OCI-M2 (cell line): ENCODE measurements at regions not wholly inside any gene's neighbourhood (a gene's known extent, or its start where the extent isn't known, plus 50 kb on each side); places are given as distances from the start of the nearest gene placed in this dataset.
"Not testable (repeated sequence)": the region's sequence is repeated elsewhere in the genome, so short reads cannot be mapped to it uniquely, and the experiment has no call there.

ENCODE experiments used
- DNase-seq: peaks from one replicate; lab custom pipeline; 2025; ENCODE audit not compliant: unreplicated experiment; lab: John Stamatoyannopoulos, UW

DNA sequence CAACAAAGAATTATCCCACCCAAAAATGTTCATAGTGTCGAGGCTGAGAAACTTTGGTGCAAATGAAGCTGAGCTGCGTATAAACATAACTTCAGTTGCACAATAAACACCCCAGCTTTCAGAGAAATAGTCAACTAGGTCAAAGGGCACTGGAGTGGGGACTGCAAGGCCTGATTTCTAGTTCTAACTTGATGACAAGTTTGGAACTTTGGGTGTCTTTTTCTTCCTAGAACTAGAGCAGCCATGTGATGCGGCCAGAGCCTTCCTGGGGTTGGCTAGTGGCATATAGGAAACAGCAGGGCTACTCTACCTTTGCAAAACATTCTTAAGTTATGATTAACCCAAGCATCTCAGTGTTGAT, 298.4 kb upstream of the AMIGO2 start:
- DNase-seq: no peak

DNA sequence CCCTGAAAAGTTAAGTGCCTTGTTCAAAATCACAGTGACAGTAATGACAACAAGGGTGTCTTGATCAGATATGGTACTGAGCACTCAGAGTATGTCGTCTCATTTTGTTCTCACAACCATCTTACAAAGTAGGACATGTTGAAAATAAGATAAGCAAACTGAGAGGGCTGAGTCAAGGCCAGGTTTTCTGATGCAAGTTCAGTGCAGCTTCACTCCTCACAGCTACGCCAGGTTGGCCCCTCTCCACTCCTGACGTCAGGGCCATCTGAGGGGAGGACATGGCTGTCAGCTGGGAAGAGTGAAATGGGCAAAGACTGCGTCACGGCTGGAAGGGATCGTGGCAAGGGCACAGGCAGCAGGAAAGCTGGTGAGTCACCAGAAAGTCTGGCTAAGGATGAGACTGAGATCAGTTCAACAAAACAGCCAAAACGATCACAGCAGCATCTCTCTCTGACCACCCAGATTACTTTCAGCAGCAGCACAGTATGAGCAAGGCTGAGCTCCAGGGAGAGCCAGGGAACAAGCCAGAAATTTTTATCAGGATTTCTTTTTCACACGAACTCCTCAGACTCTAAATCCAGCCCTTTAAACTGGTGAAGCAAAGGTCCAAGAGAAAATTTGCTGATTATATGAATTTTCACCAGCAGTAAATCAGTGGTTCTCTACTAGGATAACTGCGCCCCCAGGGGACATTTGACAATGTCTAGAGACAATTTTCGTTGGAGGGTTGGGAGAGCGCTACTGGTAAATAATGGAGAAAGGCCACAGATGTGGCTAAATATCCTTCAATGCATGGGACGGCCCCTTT, 297.9 kb upstream of the AMIGO2 start:
- no peak for DNase-seq

DNA sequence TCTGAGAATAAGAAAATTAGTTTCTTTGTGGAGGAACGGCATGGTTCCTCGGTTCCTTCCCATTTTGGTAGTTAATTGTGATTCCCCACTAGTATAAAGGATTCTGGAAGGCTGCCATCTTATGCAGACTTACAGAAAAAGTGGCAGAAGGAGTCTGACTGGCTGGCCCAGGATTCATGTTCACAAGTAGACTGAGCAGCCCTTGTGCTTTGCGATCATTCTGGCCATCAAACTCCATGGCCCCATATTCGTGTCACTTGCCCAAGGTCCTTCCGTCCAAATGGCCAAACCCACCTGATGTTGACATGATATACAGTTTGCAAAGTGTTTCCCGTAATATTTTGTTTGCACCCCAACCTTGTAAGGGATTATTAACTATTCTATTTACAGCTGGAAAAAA, 297.2 kb upstream of the AMIGO2 start:
- DNase-seq: no peak

GRCh38 chr12:47373554-47374150, 293.9 kb upstream of the AMIGO2 start:
- DNase-seq: no peak

- DNase-seq: no peak
These were observed 290.7 kb upstream of the AMIGO2 start for GRCh38 chr12:47370421-47370820.

- DNase-seq: no peak
These were observed 289.3 kb upstream of the AMIGO2 start for GRCh38 chr12:47369085-47369484.

DNA sequence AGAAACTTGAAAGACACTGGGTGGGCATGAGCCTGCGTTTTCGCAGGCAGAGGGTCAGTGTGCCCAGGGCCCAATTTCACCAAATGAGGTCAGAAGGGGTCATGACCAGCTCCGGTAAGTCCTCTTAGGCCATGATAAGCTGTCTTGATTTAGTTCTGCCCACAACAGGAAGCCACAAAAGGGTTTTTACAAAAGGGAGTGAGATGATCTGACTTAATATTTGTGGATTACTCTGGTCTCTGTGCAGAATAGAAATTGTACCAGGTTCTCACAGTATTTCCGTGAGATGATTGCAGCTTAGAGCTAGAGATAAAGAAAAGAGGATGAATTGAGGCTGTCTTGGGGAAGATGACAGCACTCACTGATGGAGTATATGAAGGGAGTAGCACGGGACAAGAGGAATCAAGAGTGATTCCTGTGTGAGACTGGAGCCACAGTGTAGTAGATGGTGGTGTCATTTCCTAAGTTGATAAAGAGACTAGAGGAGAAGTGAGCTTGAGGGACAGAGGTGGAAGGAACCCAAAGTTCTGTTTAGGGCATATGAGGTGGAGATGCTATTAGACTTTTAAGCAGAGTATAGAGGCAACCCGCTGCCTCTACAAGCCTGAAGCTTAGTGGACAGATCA, 288.3 kb upstream of the AMIGO2 start:
- no peak for DNase-seq

DNA sequence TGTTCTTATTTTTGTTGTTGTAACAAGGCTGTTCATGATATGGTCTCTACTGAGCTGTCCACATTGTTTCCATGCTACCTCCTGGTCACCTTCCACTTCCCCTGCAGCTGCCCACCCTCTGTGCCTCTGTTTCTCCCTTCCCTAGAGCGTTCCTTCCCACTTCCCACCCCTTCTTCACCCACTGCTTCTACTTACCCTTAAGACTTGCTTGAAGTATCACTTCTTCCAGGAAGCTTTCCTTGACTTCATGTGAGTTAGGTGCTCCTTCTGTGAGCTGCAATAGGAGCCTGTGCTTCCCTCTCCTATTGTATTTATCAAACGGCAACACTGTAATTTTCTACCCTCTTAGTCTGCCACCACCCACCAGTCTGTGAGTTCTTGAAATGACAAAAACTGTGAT, 286.8 kb upstream of the AMIGO2 start:
- DNase-seq: no peak

DNA sequence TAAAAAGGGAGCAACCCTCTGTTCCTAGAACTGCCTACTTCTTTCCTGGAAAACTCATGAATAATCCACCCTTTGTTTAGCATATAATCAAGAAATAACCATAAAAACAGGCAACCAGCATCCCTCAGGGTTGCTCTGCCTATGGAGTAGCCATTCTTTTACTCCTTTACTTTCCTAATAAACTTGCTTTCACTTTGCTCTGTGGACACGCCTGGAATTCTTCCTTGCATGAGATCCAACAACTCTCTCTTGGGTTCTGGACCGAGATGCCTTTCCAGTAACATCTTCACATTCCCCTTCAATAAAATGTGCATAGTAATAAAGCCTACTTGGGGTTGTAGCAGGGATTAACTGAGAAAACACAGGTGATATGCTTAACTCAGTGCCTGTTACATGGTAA, 286.4 kb upstream of the AMIGO2 start:
- DNase-seq: no peak

- DNase-seq: not testable (repeated sequence)
These were observed 285.8 kb upstream of the AMIGO2 start for GRCh38 chr12:47365443-47366076.

DNA sequence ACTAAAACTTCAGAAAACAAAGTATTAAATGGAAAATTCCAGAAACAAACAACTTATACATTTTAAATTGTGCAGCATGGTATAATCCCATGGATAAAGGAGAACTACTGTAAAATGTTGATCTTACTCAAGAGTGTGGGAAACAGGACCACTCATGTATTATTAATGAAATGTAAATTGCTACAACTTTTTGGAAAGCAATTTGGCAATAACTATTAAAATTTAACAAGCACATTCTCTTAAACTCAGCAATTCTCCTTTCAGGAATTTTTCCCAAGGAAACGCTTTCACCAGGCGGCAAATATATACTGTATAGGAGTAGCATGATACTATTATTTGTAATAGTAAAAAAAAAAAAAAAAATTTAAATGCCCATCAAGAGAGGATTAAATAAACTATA, 284.5 kb upstream of the AMIGO2 start:
- no peak for DNase-seq

DNA sequence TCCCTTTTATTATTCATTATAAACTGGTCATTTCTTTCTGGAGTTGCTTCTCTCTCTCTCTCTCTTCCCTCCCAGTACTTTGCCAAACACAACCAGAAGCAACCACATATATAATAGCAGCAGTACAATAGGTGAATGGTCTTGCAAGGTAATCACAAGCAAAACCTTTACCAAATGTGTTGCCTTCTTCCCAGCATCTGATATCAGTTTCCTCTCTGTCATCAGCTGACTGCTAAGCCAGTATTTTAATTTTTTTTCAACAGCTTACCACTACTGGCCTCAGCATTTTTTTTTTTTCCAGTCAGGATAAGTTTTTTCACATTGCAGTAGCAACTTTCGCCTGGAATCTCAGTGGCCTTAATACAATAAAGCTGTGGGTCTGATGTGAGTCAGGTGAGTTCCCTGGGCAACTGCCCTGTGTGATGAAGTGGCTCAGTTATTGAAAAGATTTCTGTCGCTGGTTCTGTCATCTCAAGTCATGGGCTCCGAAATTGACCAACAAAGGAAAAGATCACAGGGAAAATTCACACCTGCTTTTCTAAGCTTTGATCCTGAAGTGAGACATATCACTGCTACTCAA, 282.5 kb upstream of the AMIGO2 start:
- no peak for DNase-seq

DNA sequence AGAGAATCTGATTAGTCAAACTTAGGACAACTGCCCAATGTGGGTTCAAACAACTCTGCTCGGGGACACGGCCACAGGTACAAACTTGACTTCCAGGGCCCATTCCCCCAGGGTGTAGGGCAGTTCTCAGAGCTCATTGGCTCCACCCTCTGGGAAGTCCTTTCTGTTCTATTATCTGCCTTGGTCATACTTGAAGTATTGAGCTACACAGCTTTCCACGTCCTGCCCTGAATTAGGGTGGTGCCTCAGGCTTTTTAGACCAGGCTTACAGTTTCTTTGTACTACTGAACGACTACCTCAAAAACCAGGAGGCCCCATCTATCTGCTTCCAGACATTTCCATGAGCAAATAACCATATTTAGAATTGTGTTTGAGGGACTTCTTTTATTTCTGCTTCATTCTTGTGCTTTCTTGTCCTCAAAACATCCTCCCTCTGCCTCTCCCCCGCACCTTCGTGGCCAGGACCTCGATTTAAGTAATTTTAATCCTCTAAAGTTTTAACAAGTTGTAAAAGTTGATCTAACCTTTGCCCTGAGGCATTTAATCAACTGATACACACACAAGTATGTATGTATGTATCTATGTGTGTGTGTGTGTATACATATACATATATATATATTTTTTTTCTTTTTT, 281.7 kb upstream of the AMIGO2 start:
- peak; percentile 11 for DNase-seq

- DNase-seq: no peak
These were observed 281.1 kb upstream of the AMIGO2 start for GRCh38 chr12:47360771-47361388.

GRCh38 chr12:47360093-47360480, 280.3 kb upstream of the AMIGO2 start:
- DNase-seq: no peak

DNA sequence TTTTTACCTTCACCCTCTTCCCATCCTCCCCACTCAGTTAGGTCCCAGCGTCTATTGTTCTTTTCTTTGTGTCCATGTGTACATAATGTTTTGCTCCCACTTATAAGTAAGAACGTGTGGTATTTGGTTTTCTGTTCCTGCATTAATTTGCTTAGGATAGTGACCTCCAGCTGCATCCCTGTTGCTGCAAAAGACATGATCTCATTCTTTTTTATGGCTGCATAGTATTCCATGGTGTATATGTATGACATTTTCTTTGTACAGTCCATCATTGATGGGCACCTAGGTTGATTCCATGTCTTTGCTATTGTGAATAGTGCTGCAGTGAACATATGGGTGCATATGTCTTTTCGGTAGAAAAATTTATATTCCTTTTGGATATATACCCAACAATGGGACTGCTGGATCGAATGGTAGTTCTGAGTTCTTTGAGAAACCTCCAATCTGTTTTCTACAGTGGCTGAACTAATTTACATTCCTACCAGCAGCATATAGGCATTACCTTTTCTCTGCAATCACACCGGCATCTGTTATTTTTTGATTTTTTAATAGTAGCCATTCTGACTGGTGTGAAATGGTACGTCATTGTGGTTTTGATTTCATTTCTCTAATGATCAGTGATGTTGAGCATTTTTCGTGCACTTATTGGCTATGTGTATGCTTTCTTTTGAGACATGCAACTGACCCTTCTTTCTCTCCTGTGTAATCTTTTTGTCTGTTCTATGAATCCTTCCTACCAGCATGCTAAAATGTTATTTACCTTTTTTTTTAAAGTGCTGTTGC, 279.7 kb upstream of the AMIGO2 start:
- no peak for DNase-seq

GRCh38 chr12:47357006-47357405, 277.2 kb upstream of the AMIGO2 start:
- not testable (repeated sequence) for DNase-seq

- DNase-seq: peak; percentile 35
These were observed 276.5 kb upstream of the AMIGO2 start for GRCh38 chr12:47356129-47356700.

DNA sequence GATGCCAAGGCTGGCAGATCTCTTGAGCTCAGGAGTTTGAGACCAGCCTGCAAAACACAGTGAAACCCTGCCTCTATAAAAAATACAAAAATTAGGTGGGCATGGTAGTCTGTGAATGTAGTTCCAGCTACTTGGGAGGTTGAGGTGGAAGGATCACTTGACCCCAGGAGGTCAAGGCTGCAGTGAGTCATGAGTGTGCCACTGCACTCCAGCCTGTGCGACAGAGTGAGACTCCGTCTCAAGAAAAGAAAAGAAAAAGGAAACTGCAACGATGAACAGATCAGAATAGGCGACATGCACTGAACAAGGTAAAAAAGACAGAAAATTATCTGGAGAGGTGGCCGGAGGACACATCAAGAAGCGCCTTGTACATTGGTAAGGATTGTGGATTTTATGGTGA, 273.7 kb upstream of the AMIGO2 start:
- no peak for DNase-seq

DNA sequence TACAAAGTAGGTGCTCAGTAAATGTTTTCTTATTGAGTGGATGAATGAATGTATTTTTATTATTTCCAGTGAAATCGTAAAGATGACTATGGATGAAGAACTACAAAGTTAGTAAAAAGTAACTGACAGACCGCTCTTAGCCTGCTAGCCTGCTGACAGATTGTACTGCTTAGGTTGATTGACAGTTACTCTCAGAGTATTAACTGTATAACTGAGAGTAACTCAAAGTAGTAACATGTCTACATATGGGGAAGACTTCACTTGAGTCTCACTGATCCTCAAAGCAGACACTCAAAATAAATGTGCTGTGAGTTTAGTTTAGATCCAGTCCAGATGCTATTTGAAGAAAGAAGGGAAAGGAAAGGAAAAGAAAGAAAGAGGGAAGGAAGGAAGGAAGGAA, 272.3 kb upstream of the AMIGO2 start:
- DNase-seq: no peak
